Tibial artery (tissue), 4 donors: ENCODE measurements at regions not wholly inside any gene's neighbourhood (a gene's known extent, or its start where the extent isn't known, plus 50 kb on each side); places are given as distances from the start of the nearest gene placed in this dataset.
"Not testable (repeated sequence)": the region's sequence is repeated elsewhere in the genome, so short reads cannot be mapped to it uniquely, and the experiment has no call there.

Source experiments
- DNase-seq, 2 donors: peaks; one replicate each; pipeline ENCODE4 v3.0.0-alpha.2; 2019
- H3K27ac ChIP-seq, 2 donors: fragments of 200-600 bp; sonication (generic) in 1 of 2; 1 replicate in 1 of 2; 2 replicates in 1 of 2; pipeline ENCODE4 v1.5.1; 2018 to 2019; ENCODE audit warnings: mild to moderate bottlenecking in 1 of 2
- H3K27me3 ChIP-seq, 2 donors: fragments of 200-600 bp; sonication (generic) in 1 of 2; one replicate each; pipeline versions ENCODE4 v1.5.1 to v1.6.0; 2016 to 2019
- H3K36me3 ChIP-seq, 3 donors: fragments of 200-600 bp; sonication (generic) in 2 of 3; one replicate each; pipeline ENCODE4 v1.5.1; 2016 to 2019; ENCODE audit warnings: mild to moderate bottlenecking in 2 of 3
- H3K4me1 ChIP-seq, 4 donors: fragments of 200-600 bp; sonication (generic) in 2 of 4; 1 replicate in 3 of 4; 2 replicates in 1 of 4; pipeline ENCODE4 v1.5.1; 2016 to 2019
- H3K4me3 ChIP-seq, 2 donors: fragments of 200-600 bp; sonication (generic) in 1 of 2; 1 replicate in 1 of 2; 2 replicates in 1 of 2; pipeline ENCODE4 v1.5.1; 2018 to 2019; ENCODE audit warnings: mild to moderate bottlenecking in 2 of 2
- H3K9me3 ChIP-seq, 3 donors: fragments of 200-600 bp; sonication (generic) in 1 of 3; one replicate each; pipeline ENCODE4 v1.5.1; 2016 to 2019
- intact Hi-C: fragments of 100-400 bp; cut with DNase I; formaldehyde crosslinking; loops from one replicate; pipeline ENCODE4 v1.15.0; 2023; ENCODE audit warnings: low total_unique reads
- TF ChIP-seq, protein P1 (sequence below), 2 experiments: fragments of 200-600 bp in 1 of 2; fragments of 450-650 bp in 1 of 2; IDR thresholded peaks; one replicate each; pipeline ENCODE4 v1.5.1; 2017 to 2019; ENCODE audit warnings: antibody characterized with exemption in 2 of 2, mild to moderate bottlenecking in 1 of 2, moderate library complexity in 1 of 2

DNA sequence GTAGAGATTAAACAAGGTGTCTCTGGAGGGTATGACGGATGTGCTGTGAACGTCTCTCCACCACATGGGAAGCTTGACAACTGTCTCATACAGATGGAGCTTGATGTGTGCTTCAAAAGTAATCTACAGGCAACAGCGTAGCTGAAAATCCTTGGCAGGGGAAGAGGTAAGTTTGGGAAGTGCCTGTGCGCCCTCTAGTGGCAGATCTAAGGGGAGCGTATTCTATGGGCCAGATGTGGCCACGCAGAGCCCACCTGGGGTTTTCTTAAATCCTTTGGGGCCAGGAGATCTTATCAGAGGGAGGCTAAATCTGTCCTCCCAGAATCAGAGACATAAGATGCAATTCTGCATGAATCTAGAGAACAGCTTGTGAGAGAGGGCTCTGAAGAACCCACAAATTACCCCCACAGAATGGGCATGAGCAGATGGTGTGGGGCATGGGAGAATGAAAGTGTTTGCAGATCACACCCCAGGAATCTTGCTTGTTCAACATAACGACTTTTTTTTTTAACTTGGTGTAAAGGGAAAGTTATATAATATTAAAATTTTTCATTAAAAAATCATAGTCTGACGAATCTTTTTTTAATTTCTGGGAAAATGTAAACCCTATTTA is 91.2 kb upstream of the MPP7 start:
- DNase-seq, result peak; percentile 54 to 72
- Histone ChIP-seq H3K9me3 (no peaks in the 10 kb centered on the region), H3K4me1 (peaks cover 0 to 3% (median 0%) of the 10 kb centered on the region in 4 donors), H3K4me3 (no peak overlapping the region), H3K27me3 (peaks cover 0 to 4% of the 10 kb centered on the region in 2 donors), H3K27ac (no peak overlapping the region), H3K36me3 (no peaks in the 10 kb centered on the region)
- TF ChIP-seq, protein P1, sequence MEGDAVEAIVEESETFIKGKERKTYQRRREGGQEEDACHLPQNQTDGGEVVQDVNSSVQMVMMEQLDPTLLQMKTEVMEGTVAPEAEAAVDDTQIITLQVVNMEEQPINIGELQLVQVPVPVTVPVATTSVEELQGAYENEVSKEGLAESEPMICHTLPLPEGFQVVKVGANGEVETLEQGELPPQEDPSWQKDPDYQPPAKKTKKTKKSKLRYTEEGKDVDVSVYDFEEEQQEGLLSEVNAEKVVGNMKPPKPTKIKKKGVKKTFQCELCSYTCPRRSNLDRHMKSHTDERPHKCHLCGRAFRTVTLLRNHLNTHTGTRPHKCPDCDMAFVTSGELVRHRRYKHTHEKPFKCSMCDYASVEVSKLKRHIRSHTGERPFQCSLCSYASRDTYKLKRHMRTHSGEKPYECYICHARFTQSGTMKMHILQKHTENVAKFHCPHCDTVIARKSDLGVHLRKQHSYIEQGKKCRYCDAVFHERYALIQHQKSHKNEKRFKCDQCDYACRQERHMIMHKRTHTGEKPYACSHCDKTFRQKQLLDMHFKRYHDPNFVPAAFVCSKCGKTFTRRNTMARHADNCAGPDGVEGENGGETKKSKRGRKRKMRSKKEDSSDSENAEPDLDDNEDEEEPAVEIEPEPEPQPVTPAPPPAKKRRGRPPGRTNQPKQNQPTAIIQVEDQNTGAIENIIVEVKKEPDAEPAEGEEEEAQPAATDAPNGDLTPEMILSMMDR (IDR thresholded peaks at IDR 0.05), result peak; percentile 79 to 88
- intact Hi-C loops, result no loop called here

DNA sequence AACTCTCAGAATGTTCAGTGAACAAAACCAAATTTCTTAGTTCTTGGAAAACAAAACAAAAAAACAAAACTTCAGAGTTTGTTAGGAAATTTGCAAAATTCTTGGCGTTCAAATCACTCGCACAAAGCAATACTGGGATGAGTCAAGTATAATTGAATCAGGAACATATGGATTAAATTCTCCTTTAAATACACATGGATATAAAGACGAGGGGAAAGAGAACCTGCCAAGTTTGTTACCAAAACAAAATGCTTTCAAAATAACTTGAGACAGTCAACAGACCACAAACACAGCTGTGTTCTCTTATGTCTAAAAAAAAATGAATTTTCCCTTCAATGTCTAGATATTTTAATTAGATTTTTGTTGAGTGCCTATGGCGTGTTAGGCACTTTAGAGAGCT is 93.5 kb upstream of the MPP7 start:
- no peak overlapping the region for H3K27ac ChIP-seq
- intact Hi-C loops, result no loop called here
- TF ChIP-seq, protein P1 (IDR thresholded peaks at IDR 0.05), result no peak
- no peak overlapping the region for H3K4me3 ChIP-seq
- H3K36me3 ChIP-seq, result no peaks in the 10 kb centered on the region
- H3K27me3 ChIP-seq, result peaks cover 0 to 4% of the 10 kb centered on the region in 2 donors
- H3K9me3 ChIP-seq, result no peaks in the 10 kb centered on the region
- peaks cover 0 to 3% (median 0%) of the 10 kb centered on the region in 4 donors for H3K4me1 ChIP-seq
- DNase-seq, result no peak

DNA sequence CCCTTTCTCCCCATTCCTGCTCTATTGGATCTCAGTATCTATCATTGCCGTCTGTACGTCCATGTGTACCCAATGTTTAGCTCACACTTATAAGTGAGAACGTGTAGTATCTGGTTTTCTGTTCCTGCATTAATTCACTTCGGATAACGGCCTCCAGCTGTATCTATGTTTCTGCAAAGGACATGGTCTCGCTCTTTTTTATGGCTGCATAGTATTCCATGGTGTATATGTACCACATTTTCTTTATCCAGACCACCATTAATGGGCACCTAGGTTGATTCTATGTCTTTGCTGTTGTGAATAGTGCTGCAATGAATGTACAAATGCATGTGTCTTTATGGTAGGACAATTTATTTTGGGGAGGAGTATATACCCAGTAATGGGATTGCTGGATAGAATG is 94.4 kb upstream of the MPP7 start:
- no peak for DNase-seq
- H3K9me3 ChIP-seq, result no peaks in the 10 kb centered on the region
- TF ChIP-seq, protein P1 (IDR thresholded peaks at IDR 0.05), result no peak
- no peak overlapping the region for H3K27ac ChIP-seq
- intact Hi-C loops, result no loop called here
- peaks cover 0 to 3% (median 0%) of the 10 kb centered on the region in 4 donors for H3K4me1 ChIP-seq
- no peak overlapping the region for H3K4me3 ChIP-seq
- peaks cover 0 to 4% of the 10 kb centered on the region in 2 donors for H3K27me3 ChIP-seq
- H3K36me3 ChIP-seq, result no peaks in the 10 kb centered on the region

DNA sequence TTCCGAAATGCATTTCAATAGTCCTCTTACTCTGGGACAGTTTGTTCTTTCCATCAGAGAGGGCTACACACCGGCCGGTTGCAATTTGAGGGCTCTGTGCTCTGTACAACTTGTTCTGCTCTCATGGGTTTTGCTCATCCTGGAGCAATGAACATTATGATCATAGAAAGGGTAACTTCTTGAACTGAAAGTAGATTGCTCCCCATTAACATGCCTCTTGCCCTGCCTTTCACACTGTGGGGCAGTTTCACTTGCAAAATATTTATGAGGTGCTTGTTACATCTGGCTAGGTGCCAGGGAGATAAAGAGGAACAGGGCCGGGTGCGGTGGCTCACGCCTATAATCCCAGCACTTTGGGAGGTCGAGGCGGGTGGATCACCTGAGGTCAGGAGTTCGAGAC is 97.3 kb upstream of the MPP7 start:
- DNase-seq, result no peak
- TF ChIP-seq, protein P1 (IDR thresholded peaks at IDR 0.05), result no peak
- no peaks in the 10 kb centered on the region for H3K36me3 ChIP-seq
- intact Hi-C loops, result no loop called here
- no peak overlapping the region for H3K4me3 ChIP-seq
- no peaks in the 10 kb centered on the region for H3K9me3 ChIP-seq
- H3K4me1 ChIP-seq, result no peaks in the 10 kb centered on the region
- no peak overlapping the region for H3K27ac ChIP-seq
- H3K27me3 ChIP-seq, result peaks cover 0 to 4% of the 10 kb centered on the region in 2 donors

DNA sequence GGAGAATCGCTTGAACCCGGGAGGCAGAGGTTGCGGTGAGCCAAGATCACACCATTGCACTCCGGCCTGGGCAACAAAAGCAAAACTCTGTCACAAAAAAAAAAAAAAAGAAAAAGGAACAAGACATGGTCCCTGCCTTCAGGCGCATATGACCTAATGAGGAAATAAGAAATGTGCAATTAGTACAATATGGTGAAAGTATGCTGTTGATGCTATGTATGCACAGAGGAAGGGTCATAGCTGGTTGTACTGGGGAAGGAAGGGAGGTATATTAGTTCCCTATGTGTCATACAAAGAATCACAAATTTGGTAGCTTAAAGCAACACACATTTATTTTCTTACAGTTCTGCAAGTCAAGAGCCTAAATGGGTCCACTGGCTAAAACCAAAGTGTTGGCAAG is 97.8 kb upstream of the MPP7 start:
- no peaks in the 10 kb centered on the region for H3K4me1 ChIP-seq
- no peak for DNase-seq
- intact Hi-C loops, result no loop called here

DNA sequence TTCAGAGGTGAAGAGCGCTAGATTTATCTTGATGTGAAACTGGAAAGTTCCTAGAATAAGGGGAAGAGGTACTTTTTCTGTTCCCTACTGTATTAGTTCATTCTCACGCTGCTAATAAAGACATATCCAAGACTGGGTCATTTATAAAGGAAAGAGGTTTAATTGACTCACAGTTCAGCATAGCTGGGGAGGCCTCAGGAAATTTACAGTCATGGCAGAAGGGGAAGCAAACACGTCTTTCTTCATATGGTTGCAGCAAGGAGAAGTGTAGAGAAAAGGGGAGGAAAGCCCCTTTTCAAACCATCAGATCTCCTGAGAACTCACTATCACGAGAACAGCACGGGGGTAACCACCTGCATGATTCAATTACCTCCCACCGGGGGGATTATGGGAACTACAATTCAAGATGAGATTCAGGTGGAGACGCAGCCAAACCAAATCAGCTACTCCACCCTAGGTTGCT is 99.8 kb upstream of the MPP7 start:
- intact Hi-C loops, H3K9me3 ChIP-seq, H3K27ac ChIP-seq, H3K4me3 ChIP-seq, H3K36me3 ChIP-seq, DNase-seq, H3K4me1 ChIP-seq, H3K27me3 ChIP-seq: not testable (repeated sequence)

More for the DNA sequence above, 97.8 kb upstream of the MPP7 start:
- H3K36me3 ChIP-seq, result no peaks in the 10 kb centered on the region
- no peak overlapping the region for H3K27ac ChIP-seq
- no peaks in the 10 kb centered on the region for H3K9me3 ChIP-seq
- peaks cover 0 to 4% of the 10 kb centered on the region in 2 donors for H3K27me3 ChIP-seq
- no peak overlapping the region for H3K4me3 ChIP-seq
- TF ChIP-seq, protein P1 (IDR thresholded peaks at IDR 0.05), result no peak
